ENCODE measurements at regions not wholly inside any gene's neighbourhood (a gene's known extent, or its start where the extent isn't known, plus 50 kb on each side); places are given as distances from the start of the nearest gene placed in this dataset.
"Not testable (repeated sequence)": the region's sequence is repeated elsewhere in the genome, so short reads cannot be mapped to it uniquely, and the experiment has no call there.

DNA sequence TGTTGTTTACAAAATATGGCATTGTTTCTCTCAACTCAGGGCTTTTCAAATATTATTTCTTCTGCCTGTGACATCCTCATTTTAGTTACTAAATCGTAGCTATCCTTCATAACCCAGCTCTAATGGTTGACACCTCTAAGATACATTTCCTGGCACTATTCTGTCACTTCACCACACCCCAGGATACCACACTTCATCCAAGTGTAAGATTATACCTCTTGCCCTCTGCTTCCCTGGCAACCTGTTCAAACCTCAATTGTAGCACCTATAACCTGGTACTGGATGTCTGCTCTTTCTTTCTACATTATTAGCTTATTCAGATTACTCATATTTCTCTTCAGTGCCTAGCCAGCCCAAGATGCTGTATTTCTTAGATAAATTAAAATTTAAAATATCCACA is 175.7 kb upstream of the SPIN4 start (continued):
- TF ChIP-seq, protein P1, sequence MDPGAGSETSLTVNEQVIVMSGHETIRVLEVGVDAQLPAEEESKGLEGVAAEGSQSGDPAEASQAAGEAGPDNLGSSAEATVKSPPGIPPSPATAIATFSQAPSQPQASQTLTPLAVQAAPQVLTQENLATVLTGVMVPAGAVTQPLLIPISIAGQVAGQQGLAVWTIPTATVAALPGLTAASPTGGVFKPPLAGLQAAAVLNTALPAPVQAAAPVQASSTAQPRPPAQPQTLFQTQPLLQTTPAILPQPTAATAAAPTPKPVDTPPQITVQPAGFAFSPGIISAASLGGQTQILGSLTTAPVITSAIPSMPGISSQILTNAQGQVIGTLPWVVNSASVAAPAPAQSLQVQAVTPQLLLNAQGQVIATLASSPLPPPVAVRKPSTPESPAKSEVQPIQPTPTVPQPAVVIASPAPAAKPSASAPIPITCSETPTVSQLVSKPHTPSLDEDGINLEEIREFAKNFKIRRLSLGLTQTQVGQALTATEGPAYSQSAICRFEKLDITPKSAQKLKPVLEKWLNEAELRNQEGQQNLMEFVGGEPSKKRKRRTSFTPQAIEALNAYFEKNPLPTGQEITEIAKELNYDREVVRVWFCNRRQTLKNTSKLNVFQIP (CRISPR knock-in tag; IDR thresholded peaks at IDR 0.05; ENCODE audit: borderline replicate concordance, low read depth) = no peak
- TF ChIP-seq ZNF565 (CRISPR knock-in tag; conservative IDR thresholded peaks at IDR 0.05; ENCODE audit: low read depth) (no peak), ISL1 (CRISPR knock-in tag; IDR thresholded peaks at IDR 0.05) (no peak)

GRCh38 chrX:63525491-63525890 is 174.4 kb upstream of the SPIN4 start:
- no peak for ATAC-seq
- no peak for TF ChIP-seq OSR1 (CRISPR knock-in tag; IDR thresholded peaks at IDR 0.05)
- TF ChIP-seq GLIS3 (CRISPR knock-in tag; IDR thresholded peaks at IDR 0.05) = no peak
- TF ChIP-seq TCF4 (CRISPR knock-in tag; IDR thresholded peaks at IDR 0.05; ENCODE audit: borderline replicate concordance) = no peak
- TF ChIP-seq ZNF70 (CRISPR knock-in tag; IDR thresholded peaks at IDR 0.05) = no peak
- no peak for TF ChIP-seq CSDC2 (CRISPR knock-in tag; IDR thresholded peaks at IDR 0.05)

- not testable (repeated sequence) for ATAC-seq
Observed at GRCh38 chrX:63519368-63519767, 168.2 kb upstream of the SPIN4 start.

GRCh38 chrX:63514569-63515080 is 163.5 kb upstream of the SPIN4 start:
- no peak for TF ChIP-seq GLIS3 (CRISPR knock-in tag; IDR thresholded peaks at IDR 0.05)
- TF ChIP-seq ARNTL (CRISPR knock-in tag; IDR thresholded peaks at IDR 0.05; ENCODE audit: borderline replicate concordance, low read depth) = no peak
- TF ChIP-seq, protein P2, sequence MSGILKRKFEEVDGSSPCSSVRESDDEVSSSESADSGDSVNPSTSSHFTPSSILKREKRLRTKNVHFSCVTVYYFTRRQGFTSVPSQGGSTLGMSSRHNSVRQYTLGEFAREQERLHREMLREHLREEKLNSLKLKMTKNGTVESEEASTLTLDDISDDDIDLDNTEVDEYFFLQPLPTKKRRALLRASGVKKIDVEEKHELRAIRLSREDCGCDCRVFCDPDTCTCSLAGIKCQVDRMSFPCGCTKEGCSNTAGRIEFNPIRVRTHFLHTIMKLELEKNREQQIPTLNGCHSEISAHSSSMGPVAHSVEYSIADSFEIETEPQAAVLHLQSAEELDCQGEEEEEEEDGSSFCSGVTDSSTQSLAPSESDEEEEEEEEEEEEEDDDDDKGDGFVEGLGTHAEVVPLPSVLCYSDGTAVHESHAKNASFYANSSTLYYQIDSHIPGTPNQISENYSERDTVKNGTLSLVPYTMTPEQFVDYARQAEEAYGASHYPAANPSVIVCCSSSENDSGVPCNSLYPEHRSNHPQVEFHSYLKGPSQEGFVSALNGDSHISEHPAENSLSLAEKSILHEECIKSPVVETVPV (CRISPR knock-in tag; IDR thresholded peaks at IDR 0.05) = no peak
- TF ChIP-seq TCF4 (CRISPR knock-in tag; IDR thresholded peaks at IDR 0.05; ENCODE audit: borderline replicate concordance) = no peak
- TF ChIP-seq PPARA (CRISPR knock-in tag; IDR thresholded peaks at IDR 0.05; ENCODE audit: borderline replicate concordance) = no peak
- no peak for TF ChIP-seq RARB (CRISPR knock-in tag; IDR thresholded peaks at IDR 0.05)
- no peak for TF ChIP-seq ZNF8 (CRISPR knock-in tag; IDR thresholded peaks at IDR 0.05)
- no peak for TF ChIP-seq ESRRG (CRISPR knock-in tag; IDR thresholded peaks at IDR 0.05)
- TF ChIP-seq CREB5 (CRISPR knock-in tag; IDR thresholded peaks at IDR 0.05; ENCODE audit: low read depth) = no peak
- ATAC-seq = no peak

DNA sequence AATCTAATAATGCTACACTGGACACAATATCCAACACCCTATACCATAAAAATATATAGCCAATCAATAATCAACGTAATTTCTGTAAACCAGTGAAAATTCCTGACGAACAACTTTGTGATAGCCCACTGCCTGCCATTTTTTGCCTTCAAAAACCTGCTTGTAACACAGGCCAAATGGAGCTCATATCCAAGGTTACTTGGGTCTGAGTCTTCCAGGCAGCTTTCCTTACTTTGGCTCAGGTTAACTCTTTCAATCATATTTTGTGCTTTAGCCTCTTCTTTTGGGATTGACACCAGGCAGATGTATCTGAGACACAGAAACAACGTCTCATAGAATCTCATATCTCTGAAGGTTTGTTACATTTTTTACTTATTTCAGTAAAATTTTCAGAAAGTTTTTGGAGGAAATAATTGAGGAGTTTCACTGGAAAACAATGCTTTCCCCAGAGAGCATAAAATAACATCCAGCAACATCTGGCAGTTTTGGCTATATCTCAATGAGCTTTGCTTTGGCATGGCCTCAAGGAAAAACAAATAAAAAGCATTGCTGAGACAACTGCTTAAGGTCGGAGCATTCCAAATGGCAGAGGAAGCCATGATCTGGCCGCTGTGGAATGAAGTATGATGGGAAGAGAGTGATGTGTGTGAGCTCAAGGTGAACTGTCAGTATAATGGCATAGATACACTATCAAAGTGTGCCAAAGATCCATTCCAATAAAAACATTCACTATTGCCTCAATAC is 162.9 kb upstream of the SPIN4 start:
- no peak for TF ChIP-seq ZFP30 (CRISPR knock-in tag; IDR thresholded peaks at IDR 0.05)
- peak; percentile 31; the same call in 1 of the 2 replicates for TF ChIP-seq ISL1 (CRISPR knock-in tag; IDR thresholded peaks at IDR 0.05)
- ATAC-seq = no peak

DNA sequence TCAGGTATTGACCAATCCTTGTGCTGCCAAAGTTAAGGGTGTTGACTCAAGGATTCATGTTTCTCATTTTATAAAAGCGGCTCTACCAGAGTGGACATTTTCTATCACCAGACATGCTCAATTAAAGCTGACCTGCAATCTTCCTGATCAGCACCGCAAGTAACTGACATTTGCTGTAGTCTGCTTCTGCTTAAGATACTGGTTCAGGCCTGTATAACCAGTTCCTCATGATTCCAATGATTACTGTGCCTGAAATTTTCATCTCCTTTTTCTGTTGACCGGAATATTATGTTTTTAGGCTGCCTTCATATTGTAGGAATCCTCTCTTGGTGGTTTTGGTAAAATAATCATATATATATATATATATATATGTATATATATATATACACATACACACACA is 160.2 kb upstream of the SPIN4 start:
- TF ChIP-seq OSR1 (CRISPR knock-in tag; IDR thresholded peaks at IDR 0.05) = no peak
- TF ChIP-seq RARB (CRISPR knock-in tag; IDR thresholded peaks at IDR 0.05) = no peak
- no peak for TF ChIP-seq PPARA (CRISPR knock-in tag; IDR thresholded peaks at IDR 0.05; ENCODE audit: borderline replicate concordance)
- ATAC-seq = no peak

DNA sequence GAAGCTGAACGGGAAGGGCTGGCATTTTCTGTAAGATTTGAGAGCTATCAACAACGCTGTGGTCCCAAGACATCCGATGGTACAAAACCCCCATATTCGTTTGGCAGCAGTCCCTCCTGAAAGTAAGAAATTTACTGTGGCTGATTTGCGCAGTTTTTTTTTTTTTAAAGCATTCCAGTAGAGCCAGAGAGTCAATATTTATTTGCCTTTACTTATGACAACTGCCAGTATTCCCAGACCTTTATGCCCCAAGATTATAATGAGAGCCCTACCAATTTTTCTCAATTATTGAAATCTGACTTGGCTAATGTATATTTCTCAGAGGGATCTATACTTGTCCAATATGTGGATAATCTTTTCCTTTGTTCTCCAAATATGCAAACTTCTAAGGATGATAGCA is 157.5 kb upstream of the SPIN4 start:
- ATAC-seq = no peak
- TF ChIP-seq SNAI2 (CRISPR knock-in tag; IDR thresholded peaks at IDR 0.05) (no peak), CSDC2 (CRISPR knock-in tag; IDR thresholded peaks at IDR 0.05) (no peak), TCF4 (CRISPR knock-in tag; IDR thresholded peaks at IDR 0.05; ENCODE audit: borderline replicate concordance) (no peak), PPARA (CRISPR knock-in tag; IDR thresholded peaks at IDR 0.05; ENCODE audit: borderline replicate concordance) (no peak), ZC3H10 (CRISPR knock-in tag; IDR thresholded peaks at IDR 0.05) (no peak), ZNF70 (CRISPR knock-in tag; IDR thresholded peaks at IDR 0.05) (no peak), ZNF8 (CRISPR knock-in tag; IDR thresholded peaks at IDR 0.05) (no peak), RARB (CRISPR knock-in tag; IDR thresholded peaks at IDR 0.05) (no peak), CREB5 (CRISPR knock-in tag; IDR thresholded peaks at IDR 0.05; ENCODE audit: low read depth) (no peak), GLIS3 (CRISPR knock-in tag; IDR thresholded peaks at IDR 0.05) (no peak), ISL1 (CRISPR knock-in tag; IDR thresholded peaks at IDR 0.05) (no peak), TSHZ2 (CRISPR knock-in tag; IDR thresholded peaks at IDR 0.05) (no peak), ARNTL (CRISPR knock-in tag; IDR thresholded peaks at IDR 0.05; ENCODE audit: borderline replicate concordance, low read depth) (no peak)

Data from SK-N-SH treated with all-trans-retinoic acid at 6 μM for 48 hours (cell line).